ENCODE measurements at regions not wholly inside any gene's neighbourhood (a gene's known extent, or its start where the extent isn't known, plus 50 kb on each side); places are given as distances from the start of the nearest gene placed in this dataset.
A peak's percentile ranks its signal among the peaks of the same experiment; 100 is the strongest.

- H3K4ac ChIP-seq (ENCODE audit: low read depth, low read length), result no peak overlapping the region
- no peak overlapping the region for H2AK5ac ChIP-seq (ENCODE audit: low read length)
- H3K18ac ChIP-seq (ENCODE audit: low read length), result no peak overlapping the region
- no peak overlapping the region for H3K14ac ChIP-seq (ENCODE audit: low read length)
- no peaks in the 10 kb centered on the region for H3K36me3 ChIP-seq (ENCODE audit: control insufficient read depth in 1 of 2, insufficient read depth in 2 of 2, low read length in 2 of 2)
- no peaks in the 10 kb centered on the region for H3K79me2 ChIP-seq (ENCODE audit: control insufficient read depth, insufficient read depth, low read length, poor library complexity)
- no peaks in the 10 kb centered on the region for H3K9me3 ChIP-seq (ENCODE audit: insufficient read depth, low read depth, low read length)
- no peak overlapping the region for H3K9ac ChIP-seq (ENCODE audit: low read length)
- no peak overlapping the region for H3K4me3 ChIP-seq (ENCODE audit: low read depth, low read length)
- H4K12ac ChIP-seq (ENCODE audit: low read depth, low read length), result no peak overlapping the region
- no peak overlapping the region for H2BK12ac ChIP-seq (ENCODE audit: low read length)
- no peak overlapping the region for H2BK5ac ChIP-seq (ENCODE audit: low read depth, low read length, poor library complexity)
- DNase-seq, result peak; percentile 44 to 92
- H3K23ac ChIP-seq (ENCODE audit: low read length), result no peak overlapping the region
- no peak overlapping the region for H2BK120ac ChIP-seq (ENCODE audit: insufficient read depth, low read length, poor library complexity)
- no peak overlapping the region for H4K8ac ChIP-seq (ENCODE audit: low read depth, low read length)
- no peak overlapping the region for H3K27ac ChIP-seq (ENCODE audit: low read depth, low read length)
- no peaks in the 10 kb centered on the region for H3K4me1 ChIP-seq (ENCODE audit: control insufficient read depth in 1 of 2, insufficient read depth in 2 of 2, low read length in 2 of 2)
- no CpG with 5 or more reads among the region's 2 CpGs for WGBS (ENCODE audit: extremely low coverage, insufficient coverage, insufficient read length)
- H3K4me2 ChIP-seq (ENCODE audit: low read length), result no peak overlapping the region
- H3K79me1 ChIP-seq (ENCODE audit: low read length), result no peaks in the 10 kb centered on the region
- no peak overlapping the region for H4K91ac ChIP-seq (ENCODE audit: low read depth, low read length)
- H3K27me3 ChIP-seq (ENCODE audit: insufficient read depth, low read length), result no peaks in the 10 kb centered on the region
- H2AFZ ChIP-seq (ENCODE audit: insufficient read depth, low read length, poor library complexity), result no peak overlapping the region
Observed at GRCh38 chr1:221810406-221810805, 68.5 kb upstream of the DUSP10 start.

GRCh38 chr1:221809091-221810029, 67.5 kb upstream of the DUSP10 start:
- H3K9me3 ChIP-seq (ENCODE audit: insufficient read depth, low read depth, low read length), result no peaks in the 10 kb centered on the region
- WGBS (ENCODE audit: extremely low coverage, insufficient coverage, insufficient read length), result no CpG with 5 or more reads among the region's 12 CpGs
- H3K27me3 ChIP-seq (ENCODE audit: insufficient read depth, low read length), result no peaks in the 10 kb centered on the region
- no peak overlapping the region for H3K4me3 ChIP-seq (ENCODE audit: low read depth, low read length)
- no peak overlapping the region for H4K12ac ChIP-seq (ENCODE audit: low read depth, low read length)
- H3K36me3 ChIP-seq (ENCODE audit: control insufficient read depth in 1 of 2, insufficient read depth in 2 of 2, low read length in 2 of 2), result no peaks in the 10 kb centered on the region
- no peak overlapping the region for H2AK5ac ChIP-seq (ENCODE audit: low read length)
- H3K9ac ChIP-seq (ENCODE audit: low read length), result no peak overlapping the region
- no peak overlapping the region for H2BK12ac ChIP-seq (ENCODE audit: low read length)
- H3K27ac ChIP-seq (ENCODE audit: low read depth, low read length), result no peak overlapping the region
- H3K4ac ChIP-seq (ENCODE audit: low read depth, low read length), result no peak overlapping the region
- no peaks in the 10 kb centered on the region for H3K79me1 ChIP-seq (ENCODE audit: low read length)
- no peaks in the 10 kb centered on the region for H3K4me1 ChIP-seq (ENCODE audit: control insufficient read depth in 1 of 2, insufficient read depth in 2 of 2, low read length in 2 of 2)
- no peaks in the 10 kb centered on the region for H3K79me2 ChIP-seq (ENCODE audit: control insufficient read depth, insufficient read depth, low read length, poor library complexity)
- H2AFZ ChIP-seq (ENCODE audit: insufficient read depth, low read length, poor library complexity), result no peak overlapping the region
- H3K18ac ChIP-seq (ENCODE audit: low read length), result no peak overlapping the region
- no peak overlapping the region for H3K4me2 ChIP-seq (ENCODE audit: low read length)
- no peak overlapping the region for H3K23ac ChIP-seq (ENCODE audit: low read length)
- no peak overlapping the region for H3K14ac ChIP-seq (ENCODE audit: low read length)
- H2BK120ac ChIP-seq (ENCODE audit: insufficient read depth, low read length, poor library complexity), result no peak overlapping the region
- no peak overlapping the region for H4K91ac ChIP-seq (ENCODE audit: low read depth, low read length)
- no peak overlapping the region for H2BK5ac ChIP-seq (ENCODE audit: low read depth, low read length, poor library complexity)
- no peak for DNase-seq
- H4K8ac ChIP-seq (ENCODE audit: low read depth, low read length), result no peak overlapping the region

- Histone ChIP-seq H3K27ac (ENCODE audit: low read depth, low read length) (no peak overlapping the region), H3K23ac (ENCODE audit: low read length) (no peak overlapping the region), H4K91ac (ENCODE audit: low read depth, low read length) (no peak overlapping the region), H2BK12ac (ENCODE audit: low read length) (no peak overlapping the region), H3K79me2 (ENCODE audit: control insufficient read depth, insufficient read depth, low read length, poor library complexity) (no peaks in the 10 kb centered on the region), H3K18ac (ENCODE audit: low read length) (no peak overlapping the region), H3K79me1 (ENCODE audit: low read length) (no peaks in the 10 kb centered on the region), H4K12ac (ENCODE audit: low read depth, low read length) (no peak overlapping the region), H3K4me2 (ENCODE audit: low read length) (no peak overlapping the region), H3K14ac (ENCODE audit: low read length) (no peak overlapping the region), H2BK120ac (ENCODE audit: insufficient read depth, low read length, poor library complexity) (no peak overlapping the region), H3K4ac (ENCODE audit: low read depth, low read length) (no peak overlapping the region), H2AK5ac (ENCODE audit: low read length) (no peak overlapping the region), H3K9ac (ENCODE audit: low read length) (no peak overlapping the region), H3K36me3 (ENCODE audit: control insufficient read depth in 1 of 2, insufficient read depth in 2 of 2, low read length in 2 of 2) (no peaks in the 10 kb centered on the region), H3K27me3 (ENCODE audit: insufficient read depth, low read length) (no peaks in the 10 kb centered on the region), H3K4me1 (ENCODE audit: control insufficient read depth in 1 of 2, insufficient read depth in 2 of 2, low read length in 2 of 2) (no peaks in the 10 kb centered on the region), H3K9me3 (ENCODE audit: insufficient read depth, low read depth, low read length) (no peaks in the 10 kb centered on the region), H2AFZ (ENCODE audit: insufficient read depth, low read length, poor library complexity) (no peak overlapping the region), H2BK5ac (ENCODE audit: low read depth, low read length, poor library complexity) (no peak overlapping the region), H4K8ac (ENCODE audit: low read depth, low read length) (no peak overlapping the region), H3K4me3 (ENCODE audit: low read depth, low read length) (no peak overlapping the region)
- DNase-seq, result no peak
Observed at GRCh38 chr1:221806984-221807383, 65.1 kb upstream of the DUSP10 start.

GRCh38 chr1:221806236-221806635, 64.3 kb upstream of the DUSP10 start:
- Histone ChIP-seq H3K14ac (ENCODE audit: low read length) (no peak overlapping the region), H2BK5ac (ENCODE audit: low read depth, low read length, poor library complexity) (no peak overlapping the region), H3K79me1 (ENCODE audit: low read length) (no peaks in the 10 kb centered on the region), H2AK5ac (ENCODE audit: low read length) (no peak overlapping the region), H3K4me2 (ENCODE audit: low read length) (no peak overlapping the region), H3K9me3 (ENCODE audit: insufficient read depth, low read depth, low read length) (no peaks in the 10 kb centered on the region), H3K18ac (ENCODE audit: low read length) (no peak overlapping the region), H3K4ac (ENCODE audit: low read depth, low read length) (no peak overlapping the region), H2AFZ (ENCODE audit: insufficient read depth, low read length, poor library complexity) (no peak overlapping the region), H3K36me3 (ENCODE audit: control insufficient read depth in 1 of 2, insufficient read depth in 2 of 2, low read length in 2 of 2) (no peaks in the 10 kb centered on the region), H3K9ac (ENCODE audit: low read length) (no peak overlapping the region), H3K4me1 (ENCODE audit: control insufficient read depth in 1 of 2, insufficient read depth in 2 of 2, low read length in 2 of 2) (no peaks in the 10 kb centered on the region), H3K79me2 (ENCODE audit: control insufficient read depth, insufficient read depth, low read length, poor library complexity) (no peaks in the 10 kb centered on the region), H4K91ac (ENCODE audit: low read depth, low read length) (no peak overlapping the region), H2BK120ac (ENCODE audit: insufficient read depth, low read length, poor library complexity) (no peak overlapping the region), H3K27ac (ENCODE audit: low read depth, low read length) (no peak overlapping the region), H4K8ac (ENCODE audit: low read depth, low read length) (no peak overlapping the region), H3K4me3 (ENCODE audit: low read depth, low read length) (no peak overlapping the region), H3K23ac (ENCODE audit: low read length) (no peak overlapping the region), H3K27me3 (ENCODE audit: insufficient read depth, low read length) (no peaks in the 10 kb centered on the region), H2BK12ac (ENCODE audit: low read length) (no peak overlapping the region), H4K12ac (ENCODE audit: low read depth, low read length) (no peak overlapping the region)
- no peak for DNase-seq
- no CpG with 5 or more reads among the region's 1 CpG for WGBS (ENCODE audit: extremely low coverage, insufficient coverage, insufficient read length)
